H1 (cell line): ENCODE measurements at regions not wholly inside any gene's neighbourhood (a gene's known extent, or its start where the extent isn't known, plus 50 kb on each side); places are given as distances from the start of the nearest gene placed in this dataset.

Experiments
- CTCF ChIA-PET: fragments of 300-600 bp; sonication (Branson Sonifier 250); formaldehyde crosslinking; loops from one replicate; lab custom pipeline; 2021; ENCODE audit not compliant: partially characterized antibody; lab: Charles Lee
- POLR2A ChIA-PET: fragments of 300-600 bp; sonication (Branson Sonifier 250); formaldehyde crosslinking; loops from one replicate; lab custom pipeline; 2021; ENCODE audit warnings: inconsistent platforms; ENCODE audit not compliant: partially characterized antibody; lab: Charles Lee
- DNase-seq, 2 experiments: peaks; one replicate each; pipeline versions ENCODE4 v3.0.0 to v3.0.0-alpha.2; 2010 to 2022; ENCODE audit warnings: low spot score in 2 of 2, low read depth in 1 of 2, mixed read lengths in 1 of 2
- FAIRE-seq: peaks from 2 replicates; lab custom pipeline; 2011; peaks lifted over from hg19 to GRCh38; lab: Jason Lieb, UNC
- H2AFZ ChIP-seq: 2 replicates; pipeline ENCODE4 v1.8.1; 2012; ENCODE audit warnings: low read length, inconsistent platforms
- H2AK5ac ChIP-seq: 2 replicates; pipeline ENCODE4 v1.6.1; 2013; ENCODE audit warnings: low read depth, low read length
- H2BK120ac ChIP-seq: replicated peaks from 2 replicates; pipeline ENCODE3; 2013; ENCODE audit warnings: low read depth, low read length, inconsistent platforms
- H2BK12ac ChIP-seq: 2 replicates; pipeline ENCODE4 v1.6.1; 2013; ENCODE audit warnings: low read depth, low read length
- H2BK15ac ChIP-seq: 2 replicates; pipeline ENCODE4 v1.6.1; 2013; ENCODE audit warnings: low read length
- H2BK20ac ChIP-seq: 2 replicates; pipeline ENCODE4 v1.6.1; 2013; ENCODE audit warnings: low read length
- H2BK5ac ChIP-seq: 2 replicates; pipeline ENCODE4 v1.6.1; 2013; ENCODE audit warnings: low read depth, low read length
- H3K14ac ChIP-seq: 2 replicates; pipeline ENCODE4 v1.6.1; 2013; ENCODE audit warnings: inconsistent platforms; ENCODE audit not compliant: insufficient read length
- H3K18ac ChIP-seq: 2 replicates; pipeline ENCODE4 v1.6.1; 2013; ENCODE audit warnings: low read length; ENCODE audit errors: extremely low read depth
- H3K23ac ChIP-seq: 2 replicates; pipeline ENCODE4 v1.6.1; 2013; ENCODE audit warnings: inconsistent platforms; ENCODE audit not compliant: insufficient read length
- H3K23me2 ChIP-seq: 2 replicates; pipeline ENCODE4 v1.6.1; 2013; ENCODE audit warnings: low read depth, low read length
- H3K27ac ChIP-seq: 2 replicates; pipeline ENCODE4 v1.6.1; 2011; ENCODE audit warnings: low read depth, low read length, inconsistent platforms
- H3K27me3 ChIP-seq, 4 experiments: replicated peaks in 1 of 4; 1 replicate in 1 of 4; 2 replicates in 3 of 4; pipeline versions ENCODE4 v1.6.1 to v1.8.1; 2011 to 2013; ENCODE audit warnings: low read length in 3 of 4, mild to moderate bottlenecking in 3 of 4, inconsistent platforms in 2 of 4, mixed read lengths in 2 of 4, moderate library complexity in 1 of 4; ENCODE audit not compliant: control insufficient read depth in 3 of 4, insufficient read depth in 3 of 4; ENCODE audit errors: extremely low read depth in 1 of 4
- H3K36me3 ChIP-seq, 4 experiments: 2 replicates each; pipeline versions ENCODE4 v1.6.1 to v1.8.1; 2011 to 2013; ENCODE audit warnings: mild to moderate bottlenecking in 4 of 4, low read length in 3 of 4, moderate library complexity in 2 of 4, control low read depth in 1 of 4, inconsistent platforms in 1 of 4; ENCODE audit not compliant: insufficient read depth in 4 of 4, control insufficient read depth in 2 of 4
- H3K4ac ChIP-seq: replicated peaks from 2 replicates; pipeline ENCODE3; 2013; ENCODE audit warnings: low read length, low read depth, mixed read lengths, inconsistent platforms; ENCODE audit not compliant: insufficient read length
- H3K4me1 ChIP-seq, 4 experiments: replicated peaks in 1 of 4; 1 replicate in 1 of 4; 2 replicates in 3 of 4; pipeline versions ENCODE4 v1.6.1 to v1.8.1; 2011 to 2013; ENCODE audit warnings: low read length in 3 of 4, inconsistent platforms in 2 of 4, mixed read lengths in 1 of 4; ENCODE audit not compliant: insufficient read depth in 4 of 4, control insufficient read depth in 3 of 4
- H3K4me2 ChIP-seq, 2 experiments: 2 replicates each; pipeline versions ENCODE4 v1.6.1 to v1.8.1; 2011 to 2013; ENCODE audit warnings: low read depth in 2 of 2, low read length in 2 of 2, control low read depth in 1 of 2, inconsistent platforms in 1 of 2, mild to moderate bottlenecking in 1 of 2; ENCODE audit not compliant: insufficient read depth in 1 of 2
- H3K4me3 ChIP-seq, 4 experiments: fragments of 200-600, 300-600 bp in 1 of 4; sonication (generic), shearing (Covaris generic), sonication (Bioruptor Twin) in 1 of 4; 2 replicates each; pipeline versions ENCODE4 v1.5.1 to v1.8.1; 2011 to 2016; ENCODE audit warnings: low read length in 4 of 4, low read depth in 3 of 4, control low read depth in 2 of 4, inconsistent platforms in 2 of 4, mild to moderate bottlenecking in 2 of 4, mixed read lengths in 1 of 4, moderate library complexity in 1 of 4; ENCODE audit not compliant: insufficient read depth in 2 of 4; ENCODE audit errors: extremely low read depth in 1 of 4
- H3K56ac ChIP-seq: replicated peaks from 2 replicates; pipeline ENCODE3; 2013; ENCODE audit warnings: low read depth, mild to moderate bottlenecking, mixed read lengths, low read length, inconsistent platforms; ENCODE audit not compliant: insufficient read length
- H3K79me1 ChIP-seq: 2 replicates; pipeline ENCODE4 v1.6.1; 2013; ENCODE audit warnings: low read depth, low read length, control low read depth
- H3K79me2 ChIP-seq, 2 experiments: 2 replicates each; pipeline versions ENCODE4 v1.6.1 to v1.8.1; 2012 to 2013; ENCODE audit warnings: low read length in 2 of 2, mild to moderate bottlenecking in 2 of 2, inconsistent platforms in 1 of 2; ENCODE audit not compliant: insufficient read depth in 2 of 2, control insufficient read depth in 1 of 2
- H3K9ac ChIP-seq, 4 experiments: replicated peaks in 1 of 4; 1 replicate in 1 of 4; 2 replicates in 3 of 4; pipeline versions ENCODE4 v1.6.1 to v1.8.1; 2011 to 2013; ENCODE audit warnings: low read depth in 3 of 4, low read length in 3 of 4, control low read depth in 2 of 4, mild to moderate bottlenecking in 2 of 4, moderate library complexity in 2 of 4, inconsistent platforms in 1 of 4; ENCODE audit errors: extremely low read depth in 1 of 4
- H3K9me3 ChIP-seq, 2 experiments: 2 replicates each; pipeline versions ENCODE4 v1.6.1 to v1.8.1; 2012 to 2013; ENCODE audit warnings: mild to moderate bottlenecking in 2 of 2, moderate library complexity in 2 of 2, control low read depth in 1 of 2, inconsistent platforms in 1 of 2, low read depth in 1 of 2, low read length in 1 of 2, mixed read lengths in 1 of 2; ENCODE audit not compliant: insufficient read depth in 2 of 2
- H4K20me1 ChIP-seq, 2 experiments: replicated peaks in 1 of 2; 2 replicates each; pipeline versions ENCODE3 to v1.8.1; 2011 to 2013; ENCODE audit warnings: inconsistent platforms in 2 of 2, low read length in 2 of 2, mild to moderate bottlenecking in 1 of 2; ENCODE audit not compliant: insufficient read depth in 2 of 2, control insufficient read depth in 1 of 2
- H4K5ac ChIP-seq: 2 replicates; pipeline ENCODE4 v1.6.1; 2013; ENCODE audit warnings: low read length, low read depth, mixed read lengths, inconsistent platforms; ENCODE audit not compliant: insufficient read length
- H4K8ac ChIP-seq: 2 replicates; pipeline ENCODE4 v1.8.0; 2013; ENCODE audit warnings: mild to moderate bottlenecking, moderate library complexity, low read length, inconsistent platforms; ENCODE audit not compliant: insufficient read depth; ENCODE audit errors: extremely low read depth
- H4K91ac ChIP-seq: replicated peaks from 2 replicates; pipeline ENCODE3; 2013; ENCODE audit warnings: low read length, mixed read lengths, inconsistent platforms; ENCODE audit not compliant: insufficient read length
- BACH1 ChIP-seq: IDR thresholded peaks from 2 replicates; pipeline ENCODE4 v1.6.1; 2012; ENCODE audit warnings: low read length, improper control_type of control experiment
- BRCA1 ChIP-seq: IDR thresholded peaks from 2 replicates; pipeline ENCODE4 v1.6.1; 2012; ENCODE audit warnings: low read depth, low read length, improper control_type of control experiment
- CBX5 ChIP-seq: fragments of 300-800, 300-1000 bp; sonication (generic); IDR thresholded peaks from 2 replicates; pipeline ENCODE4 v1.7.1; 2016; ENCODE audit warnings: antibody characterized with exemption, low read length, low read depth
- GTF2F1 ChIP-seq: IDR thresholded peaks from 2 replicates; pipeline ENCODE4 v1.6.1; 2012; ENCODE audit warnings: low read depth, low read length, improper control_type of control experiment, borderline replicate concordance
- HDAC2 ChIP-seq, 2 experiments: fragments of 300-600 bp in 1 of 2; sonication (generic) in 1 of 2; IDR thresholded peaks; 2 replicates each; pipeline ENCODE4 v1.6.1; 2011 to 2012; ENCODE audit warnings: low read depth in 2 of 2, low read length in 2 of 2, mild to moderate bottlenecking in 2 of 2, moderate library complexity in 2 of 2, borderline replicate concordance in 1 of 2, inconsistent platforms in 1 of 2
- MAFK ChIP-seq: IDR thresholded peaks from 2 replicates; pipeline ENCODE4 v1.6.1; 2012; ENCODE audit warnings: low read depth, mild to moderate bottlenecking, improper control_type of control experiment, low read length
- NANOG ChIP-seq: IDR thresholded peaks from 2 replicates; pipeline ENCODE4 v1.6.1; 2011; ENCODE audit warnings: low read length, low read depth, mild to moderate bottlenecking, inconsistent platforms; ENCODE audit not compliant: insufficient read depth, poor library complexity, severe bottlenecking
- NRF1 ChIP-seq: IDR thresholded peaks from 2 replicates; pipeline ENCODE4 v1.6.1; 2011; ENCODE audit warnings: mild to moderate bottlenecking, low read depth, low read length, improper control_type of control experiment
- POLR2AphosphoS5 ChIP-seq: IDR thresholded peaks from 2 replicates; pipeline ENCODE4 v1.6.1; 2011; ENCODE audit warnings: low read depth, low read length
- RFX5 ChIP-seq: IDR thresholded peaks from 2 replicates; pipeline ENCODE4 v1.6.1; 2011; ENCODE audit warnings: low read depth, low read length, improper control_type of control experiment, borderline replicate concordance
- SAP30 ChIP-seq: fragments of 300-600 bp; sonication (generic); IDR thresholded peaks from 2 replicates; pipeline ENCODE4 v1.7.1; 2012; ENCODE audit warnings: low read length, moderate library complexity, mild to moderate bottlenecking, inconsistent platforms; ENCODE audit not compliant: insufficient read depth, insufficient replicate concordance
- TAF1 ChIP-seq: IDR thresholded peaks from 2 replicates; pipeline ENCODE4 v1.6.1; 2011; ENCODE audit warnings: mild to moderate bottlenecking, low read depth, low read length
- TEAD4 ChIP-seq: IDR thresholded peaks from 2 replicates; pipeline ENCODE4 v1.6.1; 2012; ENCODE audit warnings: low read depth, low read length, inconsistent platforms, mixed read lengths
- WGBS, 2 experiments: shearing (Covaris generic) in 1 of 2; methylation state at CpG; one replicate each; pipeline versions ENCODE4 v1.1.6 to v1.1.7; 2013 to 2015; ENCODE audit warnings: low lambda C conversion rate in 2 of 2, mixed read lengths in 2 of 2, inconsistent platforms in 1 of 2, low coverage in 1 of 2, missing lambda C conversion rate in 1 of 2; ENCODE audit not compliant: insufficient replicate concordance in 2 of 2, insufficient coverage in 1 of 2, insufficient read length in 1 of 2; ENCODE audit errors: extremely low coverage in 1 of 2, missing lambda C conversion rate in 1 of 2; 5-methylcytosine and 5-hydroxymethylcytosine counted together

DNA sequence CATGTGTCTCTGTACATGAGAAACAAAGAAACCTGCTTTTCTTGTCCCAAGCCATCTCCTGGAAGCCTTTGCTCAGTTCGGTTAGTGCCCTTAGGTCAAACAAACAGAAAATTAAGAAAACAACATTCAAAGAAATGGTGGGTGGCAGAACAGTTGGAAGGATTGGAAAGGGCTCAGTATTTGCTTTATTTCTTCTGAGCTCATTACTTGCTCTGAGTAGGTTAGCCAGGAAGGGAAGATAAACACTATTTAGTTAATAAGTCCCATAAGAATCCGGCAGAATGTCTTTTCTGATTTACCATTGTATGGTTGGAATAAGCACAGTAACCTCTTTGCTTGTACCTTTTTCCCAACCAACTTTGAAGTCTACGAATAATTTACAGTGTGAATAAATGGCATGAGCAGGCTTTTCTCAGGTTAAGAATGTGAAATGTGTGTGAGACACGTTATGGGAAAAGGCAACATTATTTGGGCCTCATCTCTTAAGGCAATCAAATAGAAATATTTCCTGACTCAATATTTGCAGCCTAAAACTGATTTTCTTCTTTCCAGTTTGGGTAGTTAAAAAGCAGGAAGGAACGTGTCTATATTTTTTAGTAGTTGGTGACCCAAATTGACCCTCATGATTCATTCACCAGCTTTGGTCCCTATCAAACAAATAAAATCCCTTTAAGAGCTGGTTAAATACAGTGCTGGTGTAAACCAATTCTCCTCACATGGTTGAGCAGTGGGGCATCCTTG is 158.5 kb downstream of the DKK1 start:
- Histone ChIP-seq H2AFZ (no peak overlapping the region), H3K18ac (no peak overlapping the region), H3K79me2 (no peaks in the 10 kb centered on the region), H2BK20ac (no peak overlapping the region), H3K9ac (no peak overlapping the region), H3K4ac (no peak overlapping the region), H2AK5ac (no peak overlapping the region), H3K36me3 (no peaks in the 10 kb centered on the region), H3K4me3 (no peak overlapping the region), H4K8ac (no peak overlapping the region), H3K4me1 (peaks cover 0 to 4% (median 1%) of the 10 kb centered on the region in 4 experiments; a peak in 2 of 7 replicates), H4K5ac (no peak overlapping the region), H2BK15ac (no peak overlapping the region), H3K27ac (no peak overlapping the region), H3K56ac (no peak overlapping the region), H3K14ac (no peak overlapping the region), H3K27me3 (no peaks in the 10 kb centered on the region), H3K9me3 (no peaks in the 10 kb centered on the region), H3K4me2 (no peak overlapping the region), H2BK12ac (no peak overlapping the region), H4K91ac (no peak overlapping the region), H3K23me2 (no peaks in the 10 kb centered on the region; the same call in 1 of the 2 replicates), H3K79me1 (no peaks in the 10 kb centered on the region), H2BK5ac (no peak overlapping the region), H4K20me1 (no peaks in the 10 kb centered on the region), H2BK120ac (no peak overlapping the region), H3K23ac (no peak overlapping the region)
- FAIRE-seq (no peak), DNase-seq (no peak)
- CTCF ChIA-PET, result interaction anchor here (0.6 to 0.9 kb wide), 2 partner anchors 16 to 159 kb away, joined by 3 read pairs; partner anchors contain the start of gene DKK1
- POLR2A ChIA-PET, result no interaction called here
- WGBS, 2 experiments, result 86% methylated on average over 5 of the region's 5 CpGs; no CpG with 5 or more reads in 1 of the 2 experiments
- TF ChIP-seq TAF1, result no peak
- no peak for TF ChIP-seq GTF2F1
- TF ChIP-seq BACH1, result no peak
- TF ChIP-seq CBX5, result no peak
- TF ChIP-seq MAFK, result no peak
- no peak for TF ChIP-seq SAP30
- no peak for TF ChIP-seq TEAD4
- no peak for TF ChIP-seq BRCA1
- no peak for TF ChIP-seq NANOG
- no peak for TF ChIP-seq RFX5
- TF ChIP-seq POLR2AphosphoS5, result no peak
- no peak for TF ChIP-seq HDAC2 (IDR thresholded peaks at IDR 0.05; ENCODE audit: borderline replicate concordance in 1 of 2, low read depth in 2 of 2, low read length in 2 of 2)
- TF ChIP-seq NRF1, result no peak
